HepG2 (cell line): ENCODE measurements at regions not wholly inside any gene's neighbourhood (a gene's known extent, or its start where the extent isn't known, plus 50 kb on each side); places are given as distances from the start of the nearest gene placed in this dataset.

Source experiments
- SKIL ChIP-seq: sonication (generic); formaldehyde crosslinking; IDR thresholded peaks from 2 replicates; pipeline ENCODE4 v1.8.0; 2022; ENCODE audit warnings: missing genetic modification reagents, mild to moderate bottlenecking, moderate library complexity, borderline replicate concordance
- TF ChIP-seq, protein P1 (sequence below): sonication (generic); formaldehyde crosslinking; IDR thresholded peaks from 2 replicates; pipeline ENCODE4 v1.5.0; 2020; ENCODE audit warnings: mild to moderate bottlenecking, missing genetic modification reagents, moderate library complexity
- TF ChIP-seq, protein P2 (sequence below): sonication (generic); formaldehyde crosslinking; IDR thresholded peaks from 2 replicates; pipeline ENCODE4 v1.4.0; 2020; ENCODE audit warnings: low read depth, missing genetic modification reagents

- no peak for TF ChIP-seq SKIL
- TF ChIP-seq, protein P1, sequence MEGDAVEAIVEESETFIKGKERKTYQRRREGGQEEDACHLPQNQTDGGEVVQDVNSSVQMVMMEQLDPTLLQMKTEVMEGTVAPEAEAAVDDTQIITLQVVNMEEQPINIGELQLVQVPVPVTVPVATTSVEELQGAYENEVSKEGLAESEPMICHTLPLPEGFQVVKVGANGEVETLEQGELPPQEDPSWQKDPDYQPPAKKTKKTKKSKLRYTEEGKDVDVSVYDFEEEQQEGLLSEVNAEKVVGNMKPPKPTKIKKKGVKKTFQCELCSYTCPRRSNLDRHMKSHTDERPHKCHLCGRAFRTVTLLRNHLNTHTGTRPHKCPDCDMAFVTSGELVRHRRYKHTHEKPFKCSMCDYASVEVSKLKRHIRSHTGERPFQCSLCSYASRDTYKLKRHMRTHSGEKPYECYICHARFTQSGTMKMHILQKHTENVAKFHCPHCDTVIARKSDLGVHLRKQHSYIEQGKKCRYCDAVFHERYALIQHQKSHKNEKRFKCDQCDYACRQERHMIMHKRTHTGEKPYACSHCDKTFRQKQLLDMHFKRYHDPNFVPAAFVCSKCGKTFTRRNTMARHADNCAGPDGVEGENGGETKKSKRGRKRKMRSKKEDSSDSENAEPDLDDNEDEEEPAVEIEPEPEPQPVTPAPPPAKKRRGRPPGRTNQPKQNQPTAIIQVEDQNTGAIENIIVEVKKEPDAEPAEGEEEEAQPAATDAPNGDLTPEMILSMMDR (CRISPR knock-in tag), result no peak
- TF ChIP-seq, protein P2, sequence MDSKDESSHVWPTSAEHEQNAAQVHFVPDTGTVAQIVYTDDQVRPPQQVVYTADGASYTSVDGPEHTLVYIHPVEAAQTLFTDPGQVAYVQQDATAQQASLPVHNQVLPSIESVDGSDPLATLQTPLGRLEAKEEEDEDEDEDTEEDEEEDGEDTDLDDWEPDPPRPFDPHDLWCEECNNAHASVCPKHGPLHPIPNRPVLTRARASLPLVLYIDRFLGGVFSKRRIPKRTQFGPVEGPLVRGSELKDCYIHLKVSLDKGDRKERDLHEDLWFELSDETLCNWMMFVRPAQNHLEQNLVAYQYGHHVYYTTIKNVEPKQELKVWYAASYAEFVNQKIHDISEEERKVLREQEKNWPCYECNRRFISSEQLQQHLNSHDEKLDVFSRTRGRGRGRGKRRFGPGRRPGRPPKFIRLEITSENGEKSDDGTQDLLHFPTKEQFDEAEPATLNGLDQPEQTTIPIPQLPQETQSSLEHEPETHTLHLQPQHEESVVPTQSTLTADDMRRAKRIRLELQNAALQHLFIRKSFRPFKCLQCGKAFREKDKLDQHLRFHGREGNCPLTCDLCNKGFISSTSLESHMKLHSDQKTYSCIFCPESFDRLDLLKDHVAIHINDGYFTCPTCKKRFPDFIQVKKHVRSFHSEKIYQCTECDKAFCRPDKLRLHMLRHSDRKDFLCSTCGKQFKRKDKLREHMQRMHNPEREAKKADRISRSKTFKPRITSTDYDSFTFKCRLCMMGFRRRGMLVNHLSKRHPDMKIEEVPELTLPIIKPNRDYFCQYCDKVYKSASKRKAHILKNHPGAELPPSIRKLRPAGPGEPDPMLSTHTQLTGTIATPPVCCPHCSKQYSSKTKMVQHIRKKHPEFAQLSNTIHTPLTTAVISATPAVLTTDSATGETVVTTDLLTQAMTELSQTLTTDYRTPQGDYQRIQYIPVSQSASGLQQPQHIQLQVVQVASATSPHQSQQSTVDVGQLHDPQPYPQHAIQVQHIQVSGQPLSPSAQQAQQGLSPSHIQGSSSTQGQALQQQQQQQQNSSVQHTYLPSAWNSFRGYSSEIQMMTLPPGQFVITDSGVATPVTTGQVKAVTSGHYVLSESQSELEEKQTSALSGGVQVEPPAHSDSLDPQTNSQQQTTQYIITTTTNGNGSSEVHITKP (CRISPR knock-in tag), result no peak
These were observed 313.1 kb upstream of the SYT4 start for GRCh38 chr18:43590182-43590903.
